Stomach (tissue), 8 donors: ENCODE measurements at regions not wholly inside any gene's neighbourhood (a gene's known extent, or its start where the extent isn't known, plus 50 kb on each side); places are given as distances from the start of the nearest gene placed in this dataset.
A peak's percentile ranks its signal among the peaks of the same experiment; 100 is the strongest.

Experiments used
- DNase-seq, 2 donors: peaks; one replicate each; pipeline versions ENCODE4 v3.0.0 to v3.0.0-alpha.2; 2013 to 2019
- H3K27ac ChIP-seq, 5 donors: fragments of 200-600 bp in 4 of 5; sonication (generic) in 4 of 5; one replicate each; pipeline ENCODE4 v1.5.1; 2013 to 2019; ENCODE audit warnings: mild to moderate bottlenecking in 1 of 5, moderate library complexity in 1 of 5
- H3K27me3 ChIP-seq, 3 donors: fragments of 200-600 bp; sonication (generic); one replicate each; pipeline ENCODE4 v1.5.1; 2017 to 2019; ENCODE audit warnings: mixed run types in 1 of 3
- H3K36me3 ChIP-seq, 4 donors: fragments of 200-600 bp; sonication (generic); 1 replicate in 3 of 4; 2 replicates in 1 of 4; pipeline ENCODE4 v1.5.1; 2016 to 2019
- H3K4me1 ChIP-seq, 4 donors: fragments of 200-600 bp; sonication (generic); one replicate each; pipeline ENCODE4 v1.5.1; 2016 to 2019
- H3K4me3 ChIP-seq, 4 donors: fragments of 200-600 bp; sonication (generic) in 3 of 4; one replicate each; pipeline ENCODE4 v1.5.1; 2016 to 2019; ENCODE audit warnings: mild to moderate bottlenecking in 1 of 4
- H3K9me3 ChIP-seq, 4 donors: fragments of 200-600 bp; sonication (generic); one replicate each; pipeline ENCODE4 v1.5.1; 2016 to 2019
- CTCF ChIP-seq, 7 experiments: fragments of 450-650 bp in 4 of 7; fragments of 200-600 bp in 3 of 7; sonication (generic) in 3 of 7; IDR thresholded peaks; one replicate each; pipeline ENCODE4 v1.5.1; 2016 to 2019; ENCODE audit warnings: antibody characterized with exemption in 7 of 7, control low read depth in 2 of 7, mild to moderate bottlenecking in 1 of 7
- EP300 ChIP-seq: sonication (generic); formaldehyde crosslinking; IDR thresholded peaks from one replicate; pipeline ENCODE4 v1.6.1; 2017; ENCODE audit warnings: antibody characterized with exemption
- POLR2A ChIP-seq, 4 donors: fragments of 450-650 bp; IDR thresholded peaks; one replicate each; pipeline ENCODE4 v1.6.1; 2016; ENCODE audit warnings: antibody characterized with exemption in 4 of 4, control low read depth in 2 of 4, mild to moderate bottlenecking in 1 of 4, moderate library complexity in 1 of 4
- POLR2AphosphoS5 ChIP-seq, 3 donors: sonication (generic); formaldehyde crosslinking; IDR thresholded peaks; one replicate each; pipeline ENCODE4 v1.6.1; 2016; ENCODE audit warnings: antibody characterized with exemption in 3 of 3
- WGBS, 5 donors: extraction: QIAGEN DNeasy Blood & Tissue Kit in 3 of 5; methylation state at CpG; one replicate each; pipeline versions ENCODE4 v1.1.5 to v1.1.7; 2013 to 2018; 5-methylcytosine and 5-hydroxymethylcytosine counted together
- intact Hi-C: fragments of 100-400 bp; cut with DNase I; formaldehyde crosslinking; loops from one replicate; pipeline ENCODE4 v1.15.1; 2023; ENCODE audit warnings: low total_unique reads
- donor health status: healthy with polysubstance abuse.
- donor health status: Bipolar disorder and iron deficiency.
- donor health status: healthy.

- TF ChIP-seq POLR2A (IDR thresholded peaks at IDR 0.05) (no peak), EP300 (no peak), POLR2AphosphoS5 (IDR thresholded peaks at IDR 0.05) (no peak), CTCF (IDR thresholded peaks at IDR 0.05) (no peak)
- DNase-seq = peak in 1 of 2 donors; percentile 6
- 42 to 66% (median 58%) methylated on average over 4 of the region's 4 CpGs for WGBS, 5 donors
Measured at GRCh38 chr3:154013736-154014135, 107.5 kb upstream of the ARHGEF26 start.

GRCh38 chr3:154015307-154015706 is 105.9 kb upstream of the ARHGEF26 start:
- H3K4me1 ChIP-seq = no peaks in the 10 kb centered on the region
- no peak overlapping the region for H3K27ac ChIP-seq
- DNase-seq = no peak
- H3K36me3 ChIP-seq = no peaks in the 10 kb centered on the region
- WGBS, 5 donors = 63 to 79% (median 66%) methylated on average over 4 of the region's 4 CpGs
- H3K9me3 ChIP-seq = no peaks in the 10 kb centered on the region
- TF ChIP-seq POLR2A (IDR thresholded peaks at IDR 0.05) (no peak), CTCF (IDR thresholded peaks at IDR 0.05) (no peak), POLR2AphosphoS5 (IDR thresholded peaks at IDR 0.05) (no peak), EP300 (no peak)
- intact Hi-C loops = no loop called here
- H3K27me3 ChIP-seq = no peaks in the 10 kb centered on the region
- H3K4me3 ChIP-seq = no peak overlapping the region

More at GRCh38 chr3:154013736-154014135, 107.5 kb upstream of the ARHGEF26 start:
- H3K9me3 ChIP-seq = no peaks in the 10 kb centered on the region
- no peak overlapping the region for H3K4me3 ChIP-seq
- H3K36me3 ChIP-seq = no peaks in the 10 kb centered on the region
- no peak overlapping the region for H3K27ac ChIP-seq
- intact Hi-C loops = no loop called here
- H3K27me3 ChIP-seq = no peaks in the 10 kb centered on the region
- H3K4me1 ChIP-seq = no peaks in the 10 kb centered on the region

GRCh38 chr3:154018100-154018696 is 103.0 kb upstream of the ARHGEF26 start:
- WGBS, 5 donors = 18 to 37% (median 29%) methylated on average over 3 of the region's 3 CpGs
- H3K4me1 ChIP-seq = peaks cover 0 to 10% (median 5%) of the 10 kb centered on the region in 4 donors
- intact Hi-C loops = no loop called here

GRCh38 chr3:154022606-154023005 is 98.6 kb upstream of the ARHGEF26 start:
- no peak for TF ChIP-seq EP300
- TF ChIP-seq POLR2A (IDR thresholded peaks at IDR 0.05) = no peak
- TF ChIP-seq POLR2AphosphoS5 (IDR thresholded peaks at IDR 0.05) = peak in 1 of 3 donors; percentile 22
- TF ChIP-seq CTCF (IDR thresholded peaks at IDR 0.05) = no peak
- H3K4me3 ChIP-seq = no peak overlapping the region
- intact Hi-C loops = no loop called here
- H3K4me1 ChIP-seq = peaks cover 0 to 18% (median 9%) of the 10 kb centered on the region in 4 donors
- H3K27ac ChIP-seq = no peak overlapping the region
- peak in 1 of 2 donors; percentile 66 for DNase-seq
- 9 to 21% (median 18%) methylated on average over 1 of the region's 1 CpG for whole genome bisulfite sequencing, 5 donors
- H3K27me3 ChIP-seq = no peaks in the 10 kb centered on the region
- H3K36me3 ChIP-seq = no peaks in the 10 kb centered on the region
- no peaks in the 10 kb centered on the region for H3K9me3 ChIP-seq

More at GRCh38 chr3:154018100-154018696, 103.0 kb upstream of the ARHGEF26 start:
- no peaks in the 10 kb centered on the region for H3K27me3 ChIP-seq
- peak in 3 of 7 experiments; percentile 14 to 30 (median 26) for TF ChIP-seq CTCF (IDR thresholded peaks at IDR 0.05)
- TF ChIP-seq POLR2AphosphoS5 (IDR thresholded peaks at IDR 0.05) = no peak
- H3K36me3 ChIP-seq = no peaks in the 10 kb centered on the region
- peak; percentile 48 to 51 for DNase-seq
- H3K9me3 ChIP-seq = no peaks in the 10 kb centered on the region
- H3K27ac ChIP-seq = no peak overlapping the region
- no peak overlapping the region for H3K4me3 ChIP-seq
